NCI-H2081 (cell line): ENCODE measurements at regions not wholly inside any gene's neighbourhood (a gene's known extent, or its start where the extent isn't known, plus 50 kb on each side); places are given as distances from the start of the nearest gene placed in this dataset.
"Not testable (repeated sequence)": the region's sequence is repeated elsewhere in the genome, so short reads cannot be mapped to it uniquely, and the experiment has no call there.

ENCODE experiments used
- DNase-seq, 2 experiments: peaks; one replicate each; lab custom pipeline; 2025; lab: John Stamatoyannopoulos, UW

GRCh38 chr21:29396951-29397455, 98.3 kb downstream of the BACH1 start:
- DNase-seq: no peak

GRCh38 chr21:29403301-29403700, 104.6 kb downstream of the BACH1 start:
- no peak for DNase-seq

- DNase-seq: no peak
Observed at GRCh38 chr21:29403922-29404538, 105.3 kb downstream of the BACH1 start.

- no peak for DNase-seq
Observed at GRCh38 chr21:29405503-29406122, 106.9 kb downstream of the BACH1 start.

DNA sequence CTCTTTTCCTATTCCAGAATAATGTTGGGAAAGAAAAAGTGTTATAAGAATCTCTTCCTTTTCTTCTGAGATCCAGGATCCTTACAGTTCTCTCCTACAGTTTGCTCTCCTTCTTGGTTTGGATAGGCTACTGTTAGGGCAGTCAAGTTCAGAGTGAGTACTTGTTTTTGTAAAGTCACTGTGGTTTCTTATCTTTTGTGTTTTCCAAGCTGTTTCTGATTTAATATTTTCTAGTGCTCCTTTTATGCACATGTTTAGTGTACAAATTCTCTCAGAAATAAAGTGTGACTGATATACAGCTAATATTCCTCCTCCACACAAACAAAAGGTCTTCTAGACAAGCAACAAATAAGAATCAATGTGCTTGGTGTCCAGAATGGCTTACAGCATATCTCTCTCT, 107.7 kb downstream of the BACH1 start:
- DNase-seq: no peak

GRCh38 chr21:29407571-29407970, 108.8 kb downstream of the BACH1 start:
- DNase-seq: no peak

DNA sequence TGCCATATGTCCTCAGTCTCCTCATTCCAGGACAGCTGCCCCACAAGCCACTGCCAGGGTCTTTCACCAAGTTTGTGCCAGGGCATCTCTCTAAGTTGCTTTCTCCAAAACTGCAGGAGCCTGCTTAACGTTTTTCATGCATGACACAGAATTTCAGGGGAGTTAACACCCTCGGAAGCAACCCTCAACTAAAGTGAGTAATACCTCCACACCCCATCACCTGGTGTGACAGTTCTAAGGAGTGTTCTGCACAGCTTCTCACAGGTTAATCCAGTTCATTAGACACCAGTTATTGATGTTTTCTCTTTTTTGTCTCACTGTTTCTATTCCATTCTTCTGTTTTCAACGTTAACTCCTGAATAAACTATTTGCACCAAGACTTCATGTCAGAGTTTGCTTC, 115.0 kb downstream of the BACH1 start:
- no peak for DNase-seq

- no peak for DNase-seq
Observed at GRCh38 chr21:29416268-29416667, 117.5 kb downstream of the BACH1 start.

GRCh38 chr21:29418813-29419212, 120.1 kb downstream of the BACH1 start:
- DNase-seq: no peak

DNA sequence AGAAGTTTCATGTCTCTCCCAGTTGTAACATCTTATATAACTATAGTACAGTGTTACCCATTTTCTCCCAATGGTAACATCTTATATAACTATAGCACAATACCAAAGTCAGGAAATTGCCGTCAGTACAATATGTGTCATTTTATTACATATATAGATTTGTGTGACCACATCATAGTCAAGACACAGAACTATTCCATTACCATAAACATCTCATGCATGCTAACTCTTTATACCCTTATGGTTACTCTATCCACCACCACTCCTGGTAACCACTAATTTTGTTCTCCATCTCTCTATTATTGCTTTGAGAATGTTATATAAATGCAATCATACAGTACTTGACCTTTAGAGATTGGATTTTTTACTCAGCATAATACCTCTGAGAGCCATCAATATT, 120.7 kb downstream of the BACH1 start:
- no peak for DNase-seq

DNA sequence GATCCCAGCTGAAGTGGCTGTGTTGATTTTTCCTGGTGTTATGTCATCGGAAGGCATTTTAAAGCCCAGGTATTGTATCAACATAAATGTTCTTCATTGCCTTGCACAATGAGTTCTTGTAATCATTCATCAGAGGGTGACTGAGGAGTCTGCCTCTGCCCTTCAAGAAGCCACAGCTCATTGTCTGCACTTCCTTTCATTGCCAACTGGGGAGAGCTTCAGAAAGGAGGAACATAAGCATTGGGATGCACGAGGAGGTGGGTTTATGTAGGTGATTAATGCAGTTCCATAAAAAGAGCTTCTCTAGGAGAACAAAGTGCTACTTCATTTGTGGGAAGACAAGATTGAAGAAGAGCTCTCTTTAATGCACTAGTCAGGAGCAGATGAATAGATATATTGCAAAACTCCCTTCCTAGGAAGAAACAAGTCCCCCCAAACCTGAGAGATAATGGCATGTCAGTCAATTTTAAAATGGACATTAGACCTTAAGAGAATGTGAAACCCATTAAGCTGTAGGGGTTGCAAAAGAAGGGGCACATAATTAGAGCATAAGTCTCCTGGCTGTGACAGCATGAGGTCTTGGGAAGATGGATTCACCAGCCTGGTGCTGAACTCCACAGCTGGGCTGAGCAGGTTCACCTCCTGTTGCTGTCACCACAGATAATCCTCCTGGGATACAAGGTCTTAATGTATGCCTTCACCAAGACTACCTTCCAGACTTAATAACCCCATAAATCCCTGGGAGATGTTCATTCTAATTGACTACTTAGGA, 124.6 kb downstream of the BACH1 start:
- no peak for DNase-seq

- DNase-seq: no peak
Observed at GRCh38 chr21:29424728-29425127, 126.0 kb downstream of the BACH1 start.

GRCh38 chr21:29429218-29429617, 130.5 kb downstream of the BACH1 start:
- DNase-seq: no peak

DNA sequence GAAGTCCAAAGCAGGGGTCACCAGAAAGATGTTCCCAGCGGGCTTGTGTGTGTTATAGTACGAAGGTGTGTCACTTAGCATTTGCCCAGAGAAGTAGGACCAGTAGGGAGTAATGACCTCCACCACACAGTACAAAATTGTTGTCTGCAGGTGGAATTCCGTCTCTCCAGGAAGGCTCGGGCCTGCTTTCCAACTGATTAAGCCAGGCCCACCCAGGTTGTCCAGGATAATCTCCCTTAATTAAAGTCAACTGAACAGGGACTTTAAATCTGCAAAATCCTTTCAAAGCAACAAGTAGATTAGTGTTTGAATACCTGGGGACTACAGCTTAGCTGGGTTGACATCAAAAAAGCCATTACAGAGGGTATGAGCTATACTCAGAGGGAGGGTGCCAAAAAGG, 131.3 kb downstream of the BACH1 start:
- DNase-seq: no peak

DNA sequence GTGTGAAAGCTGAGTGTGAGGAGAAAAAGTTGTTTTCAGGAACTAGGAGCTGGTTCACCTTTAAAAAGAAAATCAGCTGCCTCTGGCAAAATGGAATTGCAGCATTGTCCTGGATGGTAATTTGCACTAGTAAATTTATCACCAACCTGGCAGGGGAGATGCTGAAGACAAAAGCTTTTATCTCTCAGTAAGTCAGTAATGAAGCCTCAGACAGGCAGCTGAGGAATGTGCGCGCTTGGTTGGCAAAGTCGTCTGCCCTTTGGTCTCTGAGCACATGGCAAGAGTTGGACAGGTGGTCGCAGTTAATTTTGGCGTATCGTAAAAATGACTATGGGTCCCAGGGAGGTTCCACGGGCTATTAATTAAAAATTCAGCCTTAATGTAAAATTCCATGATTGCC, 131.9 kb downstream of the BACH1 start:
- no peak for DNase-seq

GRCh38 chr21:29431178-29431577, 132.5 kb downstream of the BACH1 start:
- no peak for DNase-seq

- peak in 1 of 2 experiments; percentile 18 for DNase-seq
Observed at GRCh38 chr21:29431680-29432079, 133.0 kb downstream of the BACH1 start.

GRCh38 chr21:29433366-29434059, 134.8 kb downstream of the BACH1 start:
- no peak for DNase-seq

DNA sequence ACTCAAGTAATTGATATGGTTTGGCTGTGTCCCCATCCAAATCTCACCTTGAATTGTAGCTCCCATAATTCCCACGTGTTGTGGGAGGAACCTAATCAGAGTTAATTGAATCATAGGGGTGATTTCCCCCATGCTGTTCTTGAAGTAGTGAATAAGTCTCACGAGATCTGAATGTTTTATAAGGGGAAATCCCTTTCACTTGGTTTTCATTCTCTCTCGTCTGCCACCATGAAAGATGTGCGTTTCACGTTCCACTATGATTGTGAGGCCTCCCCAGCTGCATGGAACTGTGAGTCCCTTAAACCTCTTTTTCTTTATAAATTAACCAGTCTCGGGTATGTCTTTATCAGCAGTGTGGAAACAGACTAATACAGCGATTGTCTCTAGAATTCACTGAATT, 135.4 kb downstream of the BACH1 start:
- no peak for DNase-seq

DNA sequence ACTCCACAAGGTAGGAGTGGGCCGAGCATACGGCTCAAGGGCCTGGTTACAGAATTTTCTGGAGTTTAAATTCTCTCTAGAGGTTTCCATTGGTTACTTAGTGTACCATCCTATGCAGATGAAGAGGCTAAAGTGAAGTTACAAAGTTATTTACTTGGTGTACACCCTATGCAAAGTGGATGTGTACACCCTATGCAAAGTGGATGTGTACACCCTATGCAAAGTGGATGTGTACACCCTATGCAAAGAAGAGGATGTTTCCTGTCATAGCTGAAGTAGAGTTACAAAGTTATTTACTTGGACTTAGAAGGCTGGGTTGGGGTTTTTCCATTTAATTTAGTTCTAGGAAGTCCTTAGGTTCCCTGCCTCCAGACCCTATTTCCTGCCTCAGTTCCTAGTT, 136.3 kb downstream of the BACH1 start:
- DNase-seq: not testable (repeated sequence)

- DNase-seq: no peak
Observed at GRCh38 chr21:29436143-29436542, 137.4 kb downstream of the BACH1 start.

GRCh38 chr21:29436650-29437049, 137.9 kb downstream of the BACH1 start:
- DNase-seq: no peak

DNA sequence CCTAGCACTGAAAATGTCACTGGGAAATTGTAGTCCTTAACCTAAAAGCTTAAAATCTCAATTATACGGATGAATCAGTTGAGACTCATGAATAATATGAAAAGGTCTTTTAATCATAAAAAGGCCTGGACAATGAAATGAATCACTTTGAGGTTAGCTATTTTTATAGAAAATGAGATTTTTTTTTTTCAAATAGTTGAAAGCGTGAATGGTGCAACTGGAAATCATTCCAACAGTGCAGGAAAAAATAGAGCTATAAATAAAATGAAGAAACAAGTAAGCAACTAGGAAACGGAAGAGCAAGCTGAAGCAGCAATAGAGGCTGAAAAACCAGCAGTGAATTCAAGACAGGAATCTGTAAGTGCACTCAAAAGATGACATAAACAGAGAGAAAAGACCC, 142.9 kb downstream of the BACH1 start:
- DNase-seq: no peak
